Right lobe of liver (tissue), 6 donors: ENCODE measurements at regions not wholly inside any gene's neighbourhood (a gene's known extent, or its start where the extent isn't known, plus 50 kb on each side); places are given as distances from the start of the nearest gene placed in this dataset.

ENCODE experiments used
- ATAC-seq, 4 donors: fragments of 200-7000 bp; cut with Tn5 transposase; one replicate each; pipeline ENCODE4 v1.9.1; 2020; ENCODE audit warnings: mild to moderate bottlenecking in 4 of 4, moderate library complexity in 4 of 4
- DNase-seq, 3 donors: peaks; one replicate each; pipeline ENCODE4 v3.0.0-alpha.2; 2020
- H3K27ac ChIP-seq, 3 donors: fragments of 200-600 bp; one replicate each; pipeline ENCODE4 v1.8.0; 2022
- H3K27me3 ChIP-seq, 2 donors: fragments of 200-600 bp; one replicate each; pipeline ENCODE4 v1.8.0; 2022
- H3K36me3 ChIP-seq, 4 donors: fragments of 200-600 bp; sonication (generic) in 1 of 4; one replicate each; pipeline versions ENCODE4 v1.5.1 to v1.8.0; 2017 to 2022; ENCODE audit warnings: control low read depth in 1 of 4
- H3K4me1 ChIP-seq, 4 donors: fragments of 200-600 bp; sonication (generic) in 1 of 4; one replicate each; pipeline versions ENCODE4 v1.5.1 to v1.8.0; 2017 to 2022; ENCODE audit warnings: control low read depth in 1 of 4
- H3K4me3 ChIP-seq, 3 donors: fragments of 200-600 bp; one replicate each; pipeline ENCODE4 v1.8.0; 2022
- H3K9me3 ChIP-seq, 4 donors: fragments of 200-600 bp; sonication (generic) in 1 of 4; one replicate each; pipeline versions ENCODE4 v1.5.1 to v1.8.0; 2017 to 2022; ENCODE audit warnings: control low read depth in 1 of 4
- POLR2A ChIP-seq: fragments of 450-650 bp; IDR thresholded peaks from one replicate; pipeline ENCODE4 v1.6.1; 2017; ENCODE audit warnings: antibody characterized with exemption, mild to moderate bottlenecking
- WGBS: methylation state at CpG from one replicate; pipeline ENCODE4 v1.1.6; 2018; ENCODE audit warnings: low coverage, low lambda C conversion rate; ENCODE audit not compliant: insufficient coverage; ENCODE audit errors: missing lambda C conversion rate; 5-methylcytosine and 5-hydroxymethylcytosine counted together
- intact Hi-C, 2 donors: fragments of 100-400 bp; cut with DNase I; formaldehyde crosslinking; loops; one replicate each; pipeline versions ENCODE4 v1.11.2 to v1.14.1; 2022
- TF ChIP-seq, protein P1 (sequence below), 4 donors: fragments of 200-600 bp in 3 of 4; fragments of 450-650 bp in 1 of 4; IDR thresholded peaks; one replicate each; pipeline versions ENCODE4 v1.5.1 to v1.8.0; 2016 to 2022; ENCODE audit warnings: antibody characterized with exemption in 4 of 4, mild to moderate bottlenecking in 2 of 4
- donor health status: DM: no; HTN: yes; CAD: no.
- donor health status: DM: no; HTN: no; CAD: no.
- donor health status: DM: no; HTN: no; CAD: no.
- donor health status: DM: no; HTN: yes; CAD: no.
- donor health status: DM: no; HTN: yes; CAD: no.

- H3K4me1 ChIP-seq, result peaks cover 0 to 20% (median 9%) of the 10 kb centered on the region in 4 donors
- TF ChIP-seq POLR2A, result no peak
- TF ChIP-seq, protein P1, sequence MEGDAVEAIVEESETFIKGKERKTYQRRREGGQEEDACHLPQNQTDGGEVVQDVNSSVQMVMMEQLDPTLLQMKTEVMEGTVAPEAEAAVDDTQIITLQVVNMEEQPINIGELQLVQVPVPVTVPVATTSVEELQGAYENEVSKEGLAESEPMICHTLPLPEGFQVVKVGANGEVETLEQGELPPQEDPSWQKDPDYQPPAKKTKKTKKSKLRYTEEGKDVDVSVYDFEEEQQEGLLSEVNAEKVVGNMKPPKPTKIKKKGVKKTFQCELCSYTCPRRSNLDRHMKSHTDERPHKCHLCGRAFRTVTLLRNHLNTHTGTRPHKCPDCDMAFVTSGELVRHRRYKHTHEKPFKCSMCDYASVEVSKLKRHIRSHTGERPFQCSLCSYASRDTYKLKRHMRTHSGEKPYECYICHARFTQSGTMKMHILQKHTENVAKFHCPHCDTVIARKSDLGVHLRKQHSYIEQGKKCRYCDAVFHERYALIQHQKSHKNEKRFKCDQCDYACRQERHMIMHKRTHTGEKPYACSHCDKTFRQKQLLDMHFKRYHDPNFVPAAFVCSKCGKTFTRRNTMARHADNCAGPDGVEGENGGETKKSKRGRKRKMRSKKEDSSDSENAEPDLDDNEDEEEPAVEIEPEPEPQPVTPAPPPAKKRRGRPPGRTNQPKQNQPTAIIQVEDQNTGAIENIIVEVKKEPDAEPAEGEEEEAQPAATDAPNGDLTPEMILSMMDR (IDR thresholded peaks at IDR 0.05), result no peak
- intact Hi-C loops, result no loop called here
- peak in 2 of 3 donors; percentile 13 to 39 for DNase-seq
- ATAC-seq, result no peak
- H3K27me3 ChIP-seq, result no peaks in the 10 kb centered on the region
- no peak overlapping the region for H3K4me3 ChIP-seq
- no peak overlapping the region for H3K27ac ChIP-seq
- H3K9me3 ChIP-seq, result no peaks in the 10 kb centered on the region
- no peaks in the 10 kb centered on the region for H3K36me3 ChIP-seq
- 67% methylated on average over 1 of the region's 12 CpGs for WGBS
Measured at GRCh38 chr22:44385781-44386180, 73.0 kb upstream of the SHISAL1 start.

DNA sequence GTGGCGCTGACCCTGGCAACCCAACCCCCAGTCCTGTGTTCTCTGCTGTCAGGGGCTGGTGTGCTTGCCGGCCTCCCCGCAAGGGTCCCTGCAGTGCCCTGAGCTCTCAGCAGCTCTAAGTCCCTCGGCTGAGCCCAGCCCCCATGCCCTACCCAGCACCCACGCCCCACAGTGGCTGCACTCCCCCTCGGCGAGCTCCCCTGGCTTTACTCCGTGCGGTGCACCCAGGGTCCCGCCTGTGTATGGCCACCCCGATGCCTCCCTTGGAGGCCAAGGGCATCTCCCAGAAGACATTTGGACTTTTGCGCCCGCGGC lies 72.5 kb upstream of the SHISAL1 start:
- H3K4me1 ChIP-seq, result peaks cover 0 to 20% (median 9%) of the 10 kb centered on the region in 4 donors
- TF ChIP-seq POLR2A, result no peak
- TF ChIP-seq, protein P1 (IDR thresholded peaks at IDR 0.05), result no peak
- no peak overlapping the region for H3K4me3 ChIP-seq
- intact Hi-C loops, result no loop called here
- no peak overlapping the region for H3K27ac ChIP-seq
- no peaks in the 10 kb centered on the region for H3K27me3 ChIP-seq
- no peaks in the 10 kb centered on the region for H3K36me3 ChIP-seq
- no peaks in the 10 kb centered on the region for H3K9me3 ChIP-seq
- ATAC-seq (no peak), DNase-seq (peak in 2 of 3 donors; percentile 4 to 49)
- WGBS, result 81% methylated on average over 11 of the region's 14 CpGs

DNA sequence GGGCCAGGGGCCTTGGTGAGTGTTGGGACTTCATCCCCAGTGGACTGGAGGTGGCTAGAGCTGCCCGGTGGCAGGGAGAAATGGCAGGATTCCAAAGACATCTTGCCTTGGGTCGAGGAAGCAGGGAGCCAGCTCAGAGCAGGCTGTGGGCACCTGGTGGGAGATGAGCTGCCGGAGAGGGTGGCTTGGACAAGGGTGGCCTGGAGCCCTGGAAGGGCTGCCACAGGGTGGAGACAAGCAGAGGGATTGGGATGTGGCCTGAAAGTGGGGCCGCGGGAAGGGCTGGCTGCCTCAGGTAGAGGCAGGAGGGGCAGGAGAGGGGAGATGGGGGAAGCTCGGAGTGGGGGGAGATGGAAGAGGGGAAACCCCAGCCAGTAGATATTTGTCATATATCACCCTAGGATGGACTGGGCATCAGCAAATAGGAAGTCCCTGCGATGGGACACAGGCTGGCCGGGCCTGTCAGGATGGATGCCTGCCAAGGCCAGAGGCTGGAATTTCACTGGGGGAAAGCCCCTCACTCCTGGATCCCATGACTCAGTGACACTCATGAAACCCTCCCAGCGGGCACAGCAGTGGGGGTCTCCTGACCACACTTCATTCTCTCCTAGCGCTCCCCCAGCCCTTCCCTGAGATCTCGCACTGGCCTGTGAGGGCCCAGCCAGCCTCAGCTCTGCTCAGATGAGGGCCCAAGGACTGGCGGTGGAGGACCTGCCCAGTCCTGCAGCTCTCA lies 72.0 kb upstream of the SHISAL1 start:
- TF ChIP-seq, protein P1 (IDR thresholded peaks at IDR 0.05), result no peak
- TF ChIP-seq POLR2A, result no peak

GRCh38 chr22:44383652-44384562 lies 71.2 kb upstream of the SHISAL1 start:
- Histone ChIP-seq H3K9me3 (no peaks in the 10 kb centered on the region), H3K36me3 (no peaks in the 10 kb centered on the region), H3K4me1 (peaks cover 0 to 20% (median 9%) of the 10 kb centered on the region in 4 donors), H3K27me3 (no peaks in the 10 kb centered on the region), H3K27ac (peak overlapping the region in 2 of 3 donors; percentile 56 to 61), H3K4me3 (no peak overlapping the region)
- ATAC-seq, result peak; percentile 46 to 88 (median 84)
- TF ChIP-seq, protein P1 (IDR thresholded peaks at IDR 0.05), result no peak
- no peak for TF ChIP-seq POLR2A
- peak; percentile 19 to 93 (median 89) for DNase-seq
- 66% methylated on average over 8 of the region's 14 CpGs for WGBS
- intact Hi-C loops, result no loop called here

More for the DNA sequence above, 72.0 kb upstream of the SHISAL1 start:
- intact Hi-C loops, result no loop called here
- H3K9me3 ChIP-seq, result no peaks in the 10 kb centered on the region
- peak in 2 of 3 donors; percentile 19 to 46 for DNase-seq
- peaks cover 0 to 20% (median 9%) of the 10 kb centered on the region in 4 donors for H3K4me1 ChIP-seq
- no peak for ATAC-seq
- H3K4me3 ChIP-seq, result no peak overlapping the region
- WGBS, result 66% methylated on average over 4 of the region's 12 CpGs
- H3K27me3 ChIP-seq, result no peaks in the 10 kb centered on the region
- H3K27ac ChIP-seq, result no peak overlapping the region
- H3K36me3 ChIP-seq, result no peaks in the 10 kb centered on the region
